SK-N-SH (cell line): ENCODE measurements at regions not wholly inside any gene's neighbourhood (a gene's known extent, or its start where the extent isn't known, plus 50 kb on each side); places are given as distances from the start of the nearest gene placed in this dataset.

Experiments used
- CTCF ChIA-PET: fragments of 300-600, 350-600 bp; formaldehyde crosslinking; extraction: SDS; loops from one replicate; lab custom pipeline; 2021; lab: Yijun Ruan, JAX
- POLR2A ChIA-PET: fragments of 350-600 bp; sonication (Branson Sonifier 250); formaldehyde crosslinking; extraction: SDS; loops from one replicate; lab custom pipeline; 2020; ENCODE audit warnings: antibody characterized with exemption, inconsistent platforms; lab: Yijun Ruan, JAX
- DNase-seq: peaks from one replicate; pipeline ENCODE4 v3.0.0; 2012
- H2AFZ ChIP-seq: fragments of 200-600 bp; sonication (generic); 2 replicates; pipeline ENCODE4 v1.8.1; 2016; ENCODE audit warnings: antibody characterized with exemption, mild to moderate bottlenecking, low read depth
- H3F3A ChIP-seq: fragments of 200-600 bp; sonication (generic); replicated peaks from 2 replicates; pipeline ENCODE3; 2016; ENCODE audit warnings: antibody characterized with exemption, mild to moderate bottlenecking; ENCODE audit not compliant: insufficient read depth
- H3K27ac ChIP-seq, 2 experiments: fragments of 200-500 bp in 1 of 2; fragments of 200-600 bp in 1 of 2; sonication (Bioruptor generic) in 1 of 2; sonication (generic), shearing (Covaris generic) in 1 of 2; 2 replicates each; pipeline versions ENCODE4 v1.5.1 to v1.6.1; 2014 to 2016; ENCODE audit warnings: low read depth in 2 of 2, inconsistent platforms in 1 of 2, low read length in 1 of 2, mild to moderate bottlenecking in 1 of 2, mixed read lengths in 1 of 2
- H3K27me3 ChIP-seq: fragments of 200-600 bp; sonication (generic), shearing (Covaris generic); 2 replicates; pipeline ENCODE4 v1.6.1; 2016; ENCODE audit warnings: mixed run types; ENCODE audit not compliant: insufficient read depth
- H3K36me3 ChIP-seq, 2 experiments: fragments of 200-500 bp in 1 of 2; fragments of 200-600 bp in 1 of 2; sonication (Bioruptor generic) in 1 of 2; sonication (generic) in 1 of 2; replicated peaks in 1 of 2; 2 replicates each; pipeline versions ENCODE3 to v1.5.1; 2014 to 2016; ENCODE audit warnings: low read length in 1 of 2, mild to moderate bottlenecking in 1 of 2; ENCODE audit not compliant: insufficient read depth in 2 of 2, control insufficient read depth in 1 of 2
- H3K4me1 ChIP-seq, 2 experiments: fragments of 200-500 bp in 1 of 2; fragments of 200-600 bp in 1 of 2; sonication (Bioruptor generic) in 1 of 2; sonication (generic), shearing (Covaris generic) in 1 of 2; 2 replicates each; pipeline versions ENCODE4 v1.5.1 to v1.6.1; 2014 to 2016; ENCODE audit warnings: low read depth in 1 of 2, low read length in 1 of 2, mixed run types in 1 of 2; ENCODE audit not compliant: insufficient read depth in 2 of 2, control insufficient read depth in 1 of 2
- H3K4me2 ChIP-seq: fragments of 200-600 bp; sonication (generic), shearing (Covaris generic); 2 replicates; pipeline ENCODE4 v1.6.1; 2017; ENCODE audit warnings: mixed run types
- H3K4me3 ChIP-seq, 2 experiments: fragments of 200-500 bp in 1 of 2; fragments of 200-600 bp in 1 of 2; sonication (Bioruptor generic) in 1 of 2; sonication (generic), shearing (Covaris generic) in 1 of 2; 2 replicates each; pipeline versions ENCODE4 v1.5.1 to v1.8.1; 2014 to 2016; ENCODE audit warnings: low read depth in 2 of 2, inconsistent platforms in 1 of 2, low read length in 1 of 2, mild to moderate bottlenecking in 1 of 2, mixed read lengths in 1 of 2, moderate library complexity in 1 of 2
- H3K79me2 ChIP-seq: fragments of 200-600 bp; sonication (generic); 2 replicates; pipeline ENCODE4 v1.8.1; 2017; ENCODE audit warnings: mild to moderate bottlenecking; ENCODE audit not compliant: insufficient read depth
- H3K9ac ChIP-seq: fragments of 200-600 bp; sonication (generic); 2 replicates; pipeline ENCODE4 v1.6.1; 2017; ENCODE audit warnings: mixed run types
- H3K9me2 ChIP-seq: fragments of 200-600 bp; sonication (generic); 2 replicates; pipeline ENCODE4 v1.6.1; 2017; ENCODE audit warnings: mixed run types
- H3K9me3 ChIP-seq: fragments of 200-600 bp; sonication (generic); 2 replicates; pipeline ENCODE4 v1.6.1; 2017; ENCODE audit warnings: mixed run types, mild to moderate bottlenecking, moderate library complexity
- H4K20me1 ChIP-seq: fragments of 200-600 bp; sonication (generic); 2 replicates; pipeline ENCODE4 v1.6.1; 2017; ENCODE audit warnings: mild to moderate bottlenecking, mixed run types; ENCODE audit not compliant: insufficient read depth
- CTCF ChIP-seq: fragments of 200-600 bp; sonication (generic); IDR thresholded peaks from 2 replicates; pipeline ENCODE4 v1.6.1; 2017; ENCODE audit warnings: antibody characterized with exemption, mild to moderate bottlenecking, moderate library complexity
- ELF1 ChIP-seq: IDR thresholded peaks from 2 replicates; pipeline ENCODE4 v1.4.0; 2012
- EZH2phosphoT487 ChIP-seq: fragments of 200-600 bp; sonication (generic); IDR thresholded peaks from 2 replicates; pipeline ENCODE4 v1.6.1; 2017; ENCODE audit warnings: low read depth, mixed run types, mild to moderate bottlenecking, antibody characterized with exemption, moderate library complexity, borderline replicate concordance
- FOXM1 ChIP-seq: IDR thresholded peaks from 2 replicates; pipeline ENCODE4 v1.4.0; 2012; ENCODE audit warnings: low read depth, mild to moderate bottlenecking
- GABPA ChIP-seq: IDR thresholded peaks from 2 replicates; pipeline ENCODE4 v1.4.0; 2012; ENCODE audit warnings: low read depth, mild to moderate bottlenecking
- GATA2 ChIP-seq: sonication (generic); formaldehyde crosslinking; IDR thresholded peaks from 2 replicates; pipeline ENCODE4 v1.5.0; 2020; ENCODE audit warnings: mild to moderate bottlenecking, missing genetic modification reagents
- IRF3 ChIP-seq: fragments of 150-350 bp; IDR thresholded peaks from 2 replicates; pipeline ENCODE4 v1.6.1; 2016; ENCODE audit warnings: mild to moderate bottlenecking, low read depth, low read length
- JUND ChIP-seq: IDR thresholded peaks from 2 replicates; pipeline ENCODE4 v1.4.0; 2012
- MAX ChIP-seq: IDR thresholded peaks from 2 replicates; pipeline ENCODE4 v1.4.0; 2012; ENCODE audit warnings: low read depth
- MEF2A ChIP-seq: IDR thresholded peaks from 2 replicates; pipeline ENCODE4 v1.4.0; 2012; ENCODE audit warnings: low read depth, borderline replicate concordance
- MXI1 ChIP-seq: IDR thresholded peaks from 2 replicates; pipeline ENCODE4 v1.6.1; 2012; ENCODE audit warnings: mild to moderate bottlenecking, low read depth, low read length, improper control_type of control experiment
- PBX3 ChIP-seq: IDR thresholded peaks from 2 replicates; pipeline ENCODE4; 2012
- RCOR1 ChIP-seq: fragments of 150-350 bp; IDR thresholded peaks from 2 replicates; pipeline ENCODE4 v1.6.1; 2017; ENCODE audit warnings: antibody characterized with exemption, low read length
- SMC3 ChIP-seq: IDR thresholded peaks from 2 replicates; pipeline ENCODE4 v1.6.1; 2012; ENCODE audit warnings: low read depth, low read length, improper control_type of control experiment
- USF2 ChIP-seq: fragments of 150-350 bp; IDR thresholded peaks from 2 replicates; pipeline ENCODE4 v1.6.1; 2017; ENCODE audit warnings: antibody characterized with exemption, low read length, low read depth, borderline replicate concordance
- YY1 ChIP-seq: IDR thresholded peaks from 2 replicates; pipeline ENCODE4 v1.4.0; 2012; ENCODE audit warnings: low read depth, mild to moderate bottlenecking
- WGBS: methylation state at CpG from one replicate; pipeline ENCODE4 v1.1.6; 2017; ENCODE audit warnings: low lambda C conversion rate; 5-methylcytosine and 5-hydroxymethylcytosine counted together

GRCh38 chr6:91088976-91089375 is 502.1 kb upstream of the MAP3K7 start:
- Histone ChIP-seq H3K36me3 (no peaks in the 10 kb centered on the region), H3K4me2 (no peak overlapping the region), H4K20me1 (no peaks in the 10 kb centered on the region), H3K27me3 (no peaks in the 10 kb centered on the region), H3K79me2 (no peaks in the 10 kb centered on the region), H3K27ac (no peak overlapping the region), H3K4me1 (no peaks in the 10 kb centered on the region; a peak in 1 of 4 replicates), H3K9me3 (no peaks in the 10 kb centered on the region), H3K9ac (no peak overlapping the region), H2AFZ (no peak overlapping the region), H3K9me2 (no peaks in the 10 kb centered on the region), H3F3A (no peaks in the 10 kb centered on the region), H3K4me3 (no peak overlapping the region)
- no peak for DNase-seq
- 38% methylated on average over 2 of the region's 2 CpGs for WGBS
- ChIA-PET POLR2A (no interaction called here), CTCF (no interaction called here)
- TF ChIP-seq RCOR1 (no peak), JUND (no peak), CTCF (no peak), MAX (no peak), GATA2 (CRISPR knock-in tag) (no peak), IRF3 (no peak), FOXM1 (no peak), MXI1 (no peak), PBX3 (no peak), SMC3 (no peak), YY1 (no peak), GABPA (no peak), ELF1 (no peak)

- H2AFZ ChIP-seq = no peak overlapping the region
- H3K36me3 ChIP-seq = no peaks in the 10 kb centered on the region
- TF ChIP-seq MEF2A (no peak), SMC3 (no peak), USF2 (no peak), EZH2phosphoT487 (no peak)
- TF ChIP-seq, all 33 proteins: peak for 0
- Histone ChIP-seq H3K9ac (no peak overlapping the region), H3K9me3 (no peaks in the 10 kb centered on the region), H3K4me3 (no peak overlapping the region), H3K4me2 (no peak overlapping the region), H3F3A (no peaks in the 10 kb centered on the region), H4K20me1 (no peaks in the 10 kb centered on the region), H3K27me3 (no peaks in the 10 kb centered on the region), H3K79me2 (no peaks in the 10 kb centered on the region), H3K27ac (no peak overlapping the region), H3K4me1 (no peaks in the 10 kb centered on the region; a peak in 1 of 4 replicates), H3K9me2 (no peaks in the 10 kb centered on the region)
- ChIA-PET POLR2A (no interaction called here), CTCF (interaction anchor here (1.0 kb wide), 1 partner anchor 12 kb away, joined by 3 read pairs; no protein-coding TSS in a partner anchor)
- no peak for DNase-seq
- 0% methylated on average over 1 of the region's 1 CpG for WGBS
Measured at GRCh38 chr6:91088515-91088914, 501.6 kb upstream of the MAP3K7 start.
